A549 (cell line): ENCODE measurements at regions not wholly inside any gene's neighbourhood (a gene's known extent, or its start where the extent isn't known, plus 50 kb on each side); places are given as distances from the start of the nearest gene placed in this dataset.

Experiments used
- BCL3 ChIP-seq: fragments of >200 bp; sonication (Bioruptor Twin); formaldehyde crosslinking; IDR thresholded peaks from 3 replicates; pipeline ENCODE4 v1.6.1; 2016
- CEBPB ChIP-seq, 2 experiments: fragments of >200 bp in 1 of 2; sonication (Bioruptor Twin) in 1 of 2; formaldehyde crosslinking in 1 of 2; IDR thresholded peaks; 2 replicates each; pipeline ENCODE4 v1.6.1; 2012 to 2016
- CTCF ChIP-seq: fragments of >200 bp; sonication (Bioruptor Twin); formaldehyde crosslinking; IDR thresholded peaks from 3 replicates; pipeline ENCODE4 v1.5.1; 2016
- E2F6 ChIP-seq: IDR thresholded peaks from 2 replicates; pipeline ENCODE4 v1.6.1; 2012; ENCODE audit warnings: low read depth, borderline replicate concordance
- HES2 ChIP-seq: fragments of >200 bp; sonication (Bioruptor Twin); formaldehyde crosslinking; IDR thresholded peaks from 2 replicates; pipeline ENCODE4 v1.6.1; 2016
- MAX ChIP-seq: IDR thresholded peaks from 2 replicates; pipeline ENCODE4 v1.6.1; 2012
- MYC ChIP-seq: IDR thresholded peaks from 2 replicates; pipeline ENCODE4 v1.6.1; 2012; ENCODE audit warnings: mild to moderate bottlenecking, inconsistent platforms, low read length, improper control_type of control experiment, borderline replicate concordance
- PHF8 ChIP-seq: fragments of 200-600 bp; sonication (generic); IDR thresholded peaks from 2 replicates; pipeline ENCODE4 v1.6.1; 2016; ENCODE audit warnings: low read depth, mild to moderate bottlenecking, antibody characterized with exemption, moderate library complexity, borderline replicate concordance
- POLR2A ChIP-seq: IDR thresholded peaks from 2 replicates; pipeline ENCODE4 v1.6.1; 2012; ENCODE audit warnings: mild to moderate bottlenecking, low read length
- RAD21 ChIP-seq, 2 experiments: fragments of >200 bp in 1 of 2; sonication (Bioruptor Twin) in 1 of 2; formaldehyde crosslinking in 1 of 2; IDR thresholded peaks in 1 of 2; conservative IDR thresholded peaks in 1 of 2; 2 replicates in 1 of 2; 3 replicates in 1 of 2; pipeline ENCODE4 v1.6.1; 2012 to 2018; ENCODE audit warnings: inconsistent platforms in 1 of 2
- REST ChIP-seq: fragments of 200-600 bp; sonication (generic); IDR thresholded peaks from 2 replicates; pipeline ENCODE4 v1.6.1; 2016; ENCODE audit warnings: antibody characterized with exemption, mild to moderate bottlenecking, moderate library complexity
- RNF2 ChIP-seq: fragments of 200-600 bp; sonication (generic); IDR thresholded peaks from 2 replicates; pipeline ENCODE4 v1.6.1; 2016; ENCODE audit warnings: low read depth, mild to moderate bottlenecking, antibody characterized with exemption, moderate library complexity, borderline replicate concordance
- SMC3 ChIP-seq: fragments of >200 bp; sonication (Bioruptor Twin); formaldehyde crosslinking; IDR thresholded peaks from 3 replicates; pipeline ENCODE4 v1.6.1; 2018; ENCODE audit warnings: inconsistent platforms
- USF2 ChIP-seq: fragments of 450-650 bp; IDR thresholded peaks from 2 replicates; pipeline ENCODE4 v1.6.1; 2014; ENCODE audit warnings: antibody characterized with exemption

- TF ChIP-seq POLR2A (no peak), HES2 (no peak), CTCF (no peak), RNF2 (no peak), PHF8 (no peak), MYC (no peak), USF2 (no peak), BCL3 (no peak), E2F6 (no peak), MAX (no peak), CEBPB (IDR thresholded peaks at IDR 0.05) (no peak), REST (no peak), RAD21 (conservative IDR thresholded peaks at IDR 0.05 in 1 of 2, IDR thresholded peaks at IDR 0.05 in 1 of 2) (no peak), SMC3 (no peak)
Observed at GRCh38 chr7:153454306-153454705, 597.9 kb upstream of the DPP6 start.
